GM23338 (cell line): ENCODE measurements at regions not wholly inside any gene's neighbourhood (a gene's known extent, or its start where the extent isn't known, plus 50 kb on each side); places are given as distances from the start of the nearest gene placed in this dataset.

ENCODE experiments used
- ATAC-seq: fragments of 200-7000 bp; cut with Tn5 transposase; 3 replicates; pipeline ENCODE4 v1.9.1; 2020
- DNase-seq: peaks from one replicate; pipeline ENCODE4 v3.0.0-alpha.2; 2015; ENCODE audit warnings: low spot score
- H2AFZ ChIP-seq: fragments of 200-600 bp; sonication (generic); 2 replicates; pipeline ENCODE4 v1.8.0; 2016; ENCODE audit warnings: antibody characterized with exemption, mild to moderate bottlenecking, moderate library complexity
- H3F3A ChIP-seq: fragments of 200-600 bp; sonication (generic); replicated peaks from 2 replicates; pipeline ENCODE4 v1.8.0; 2017; ENCODE audit warnings: antibody characterized with exemption, mixed run types, low read depth
- H3K27ac ChIP-seq: fragments of 200-600 bp; sonication (generic); 2 replicates; pipeline ENCODE4 v1.6.1; 2016; ENCODE audit warnings: low read depth
- H3K27me3 ChIP-seq: fragments of 200-600 bp; sonication (generic); 2 replicates; pipeline ENCODE4 v1.8.0; 2016; ENCODE audit warnings: mild to moderate bottlenecking, mixed run types, moderate library complexity; ENCODE audit not compliant: insufficient read depth
- H3K36me3 ChIP-seq: fragments of 200-600 bp; sonication (generic); 2 replicates; pipeline ENCODE4 v1.8.0; 2016; ENCODE audit warnings: mild to moderate bottlenecking; ENCODE audit not compliant: insufficient read depth
- H3K4me1 ChIP-seq: fragments of 200-600 bp; sonication (generic); 2 replicates; pipeline ENCODE4 v1.8.0; 2016; ENCODE audit warnings: mild to moderate bottlenecking, moderate library complexity; ENCODE audit not compliant: insufficient read depth
- H3K4me2 ChIP-seq: fragments of 200-600 bp; sonication (generic); 2 replicates; pipeline ENCODE4 v1.7.1; 2017; ENCODE audit warnings: mixed run types
- H3K4me3 ChIP-seq: fragments of 200-600 bp; sonication (generic); 2 replicates; pipeline ENCODE4 v1.6.1; 2016; ENCODE audit warnings: mixed run types
- H3K79me2 ChIP-seq: fragments of 200-600 bp; sonication (generic); replicated peaks from 2 replicates; pipeline ENCODE4 v1.8.0; 2017; ENCODE audit warnings: mild to moderate bottlenecking; ENCODE audit not compliant: insufficient read depth
- H3K9me2 ChIP-seq: fragments of 200-600 bp; sonication (generic); 2 replicates; pipeline ENCODE4 v1.8.0; 2017; ENCODE audit not compliant: insufficient read depth
- H4K20me1 ChIP-seq: fragments of 200-600 bp; sonication (generic); replicated peaks from 2 replicates; pipeline ENCODE4 v1.8.0; 2017; ENCODE audit warnings: mild to moderate bottlenecking; ENCODE audit not compliant: insufficient read depth
- H3K27ac Mint-ChIP-seq: 2 replicates; pipeline ENCODE4 v1.8.0; 2020; ENCODE audit warnings: inconsistent platforms, mild to moderate bottlenecking, moderate library complexity, mixed read lengths
- H3K27me3 Mint-ChIP-seq: 3 replicates; pipeline ENCODE4 v1.8.0; 2022; ENCODE audit warnings: low read depth, mild to moderate bottlenecking, moderate library complexity, mixed read lengths, inconsistent platforms; ENCODE audit not compliant: insufficient read depth, poor library complexity
- H3K36me3 Mint-ChIP-seq: 3 replicates; pipeline ENCODE4 v1.8.0; 2021; ENCODE audit warnings: low read depth, mild to moderate bottlenecking, inconsistent platforms, moderate library complexity, mixed read lengths
- H3K4me1 Mint-ChIP-seq: 3 replicates; pipeline ENCODE4 v1.8.0; 2020; ENCODE audit warnings: mild to moderate bottlenecking, inconsistent platforms, mixed read lengths
- H3K4me3 Mint-ChIP-seq: 3 replicates; pipeline ENCODE4 v1.8.0; 2021; ENCODE audit warnings: moderate library complexity, mild to moderate bottlenecking, inconsistent platforms, mixed read lengths
- H3K9me3 Mint-ChIP-seq: 3 replicates; pipeline ENCODE4 v1.8.0; 2020; ENCODE audit warnings: moderate library complexity, mild to moderate bottlenecking, inconsistent platforms, mixed read lengths
- CREB1 ChIP-seq: fragments of 250-450 bp; sonication (Bioruptor Pico); IDR thresholded peaks from 2 replicates; pipeline ENCODE4 v1.5.0; 2020; ENCODE audit warnings: low read depth, mild to moderate bottlenecking, moderate library complexity
- CTCF ChIP-seq, 2 experiments: fragments of 200-600 bp in 1 of 2; sonication (generic) in 1 of 2; conservative IDR thresholded peaks; 2 replicates each; pipeline versions ENCODE4 v1.5.1 to v1.6.1; 2016 to 2017; ENCODE audit warnings: antibody characterized with exemption in 2 of 2, low read depth in 2 of 2, mild to moderate bottlenecking in 2 of 2, moderate library complexity in 1 of 2
- EZH2phosphoT487 ChIP-seq: fragments of 200-600 bp; sonication (generic); IDR thresholded peaks from one replicate; pipeline ENCODE4 v1.8.1; 2018; ENCODE audit warnings: antibody characterized with exemption; ENCODE audit not compliant: unreplicated experiment
- JUNB ChIP-seq: IDR thresholded peaks from one replicate; pipeline ENCODE4 v1.6.1; 2016; ENCODE audit warnings: antibody characterized with exemption; ENCODE audit not compliant: unreplicated experiment
- POLR2AphosphoS5 ChIP-seq: IDR thresholded peaks from 2 replicates; pipeline ENCODE4 v1.6.1; 2016; ENCODE audit warnings: antibody characterized with exemption, low read depth
- REST ChIP-seq: IDR thresholded peaks from one replicate; pipeline ENCODE4 v1.6.1; 2018; ENCODE audit warnings: antibody characterized with exemption; ENCODE audit not compliant: unreplicated experiment
- STAT1 ChIP-seq: IDR thresholded peaks from one replicate; pipeline ENCODE4 v1.6.1; 2016; ENCODE audit warnings: antibody characterized with exemption; ENCODE audit not compliant: unreplicated experiment
- ZNF114 ChIP-seq: fragments of 250-450 bp; sonication (Bioruptor Pico); IDR thresholded peaks from 2 replicates; pipeline ENCODE4 v1.5.0; 2020; ENCODE audit warnings: mild to moderate bottlenecking, moderate library complexity
- ZNF331 ChIP-seq: fragments of 250-450 bp; sonication (Bioruptor Pico); IDR thresholded peaks from 2 replicates; pipeline ENCODE4 v1.5.0; 2020; ENCODE audit warnings: low read depth, mild to moderate bottlenecking, moderate library complexity
- ZNF462 ChIP-seq: fragments of 250-450 bp; sonication (Bioruptor Pico); IDR thresholded peaks from 2 replicates; pipeline ENCODE4 v1.5.0; 2020; ENCODE audit warnings: mild to moderate bottlenecking, moderate library complexity

GRCh38 chr18:77608807-77609206 is 359.2 kb downstream of the GALR1 start:
- DNase-seq = no peak
- no peak overlapping the region for H2AFZ ChIP-seq

More at GRCh38 chr18:77608807-77609206, 359.2 kb downstream of the GALR1 start:
- ATAC-seq = no peak
- peaks cover 9% of the 10 kb centered on the region; the same call in 2 of the 3 replicates for H3K36me3 Mint-ChIP-seq
- Histone ChIP-seq H3K9me2 (0 out of 2 replicates have a peak, but pooled peaks cover 4% of the 10 kb centered on the region), H3K27me3 (no peaks in the 10 kb centered on the region), H4K20me1 (no peaks in the 10 kb centered on the region), H3F3A (no peaks in the 10 kb centered on the region), H3K79me2 (no peaks in the 10 kb centered on the region), H3K4me1 (no peaks in the 10 kb centered on the region), H3K27ac (no peak overlapping the region), H3K4me3 (no peak overlapping the region), H3K4me2 (no peak overlapping the region), H3K36me3 (no peaks in the 10 kb centered on the region)
- H3K9me3 Mint-ChIP-seq = peaks cover 43% of the 10 kb centered on the region
- no peak overlapping the region for H3K4me3 Mint-ChIP-seq
- no peak overlapping the region for H3K27ac Mint-ChIP-seq
- no peaks in the 10 kb centered on the region for H3K27me3 Mint-ChIP-seq
- no peaks in the 10 kb centered on the region for H3K4me1 Mint-ChIP-seq
- TF ChIP-seq ZNF114 = no peak
- TF ChIP-seq CREB1 (CRISPR knock-in tag) = no peak
- no peak for TF ChIP-seq ZNF331 (CRISPR knock-in tag)
- no peak for TF ChIP-seq EZH2phosphoT487
- no peak for TF ChIP-seq CTCF (conservative IDR thresholded peaks at IDR 0.05; ENCODE audit: low read depth in 2 of 2)
- TF ChIP-seq REST = no peak
- no peak for TF ChIP-seq JUNB
- TF ChIP-seq ZNF462 (CRISPR knock-in tag) = no peak
- no peak for TF ChIP-seq STAT1
- no peak for TF ChIP-seq POLR2AphosphoS5
